CD4-positive, alpha-beta T cell treated with Interleukin-2 at 100 ng/mL for 4 hours (primary cell): ENCODE measurements at regions not wholly inside any gene's neighbourhood (a gene's known extent, or its start where the extent isn't known, plus 50 kb on each side); places are given as distances from the start of the nearest gene placed in this dataset.

Experiments
- DNase-seq: peaks from one replicate; pipeline ENCODE4 v3.0.0-alpha.2; 2020; ENCODE audit warnings: low spot score

DNA sequence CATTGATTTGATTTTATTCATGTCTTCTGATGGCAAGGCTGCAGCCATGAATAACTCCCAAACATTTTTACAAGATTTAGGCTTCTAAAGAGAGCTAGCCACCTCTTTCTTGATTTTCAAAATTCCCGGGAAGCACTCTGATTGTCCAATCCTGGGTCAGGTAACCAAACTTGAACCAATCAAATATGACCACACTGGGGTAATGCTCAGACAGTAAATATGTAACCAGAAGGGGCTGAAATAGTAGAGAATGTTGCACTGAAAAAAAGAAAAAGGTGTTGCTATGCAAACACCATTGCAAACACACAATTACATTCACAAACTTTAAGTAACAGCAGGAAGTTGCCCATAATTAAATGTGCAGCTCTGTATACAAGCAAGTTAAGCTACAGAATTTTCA is 112.9 kb upstream of the IQCM start:
- DNase-seq: no peak

- DNase-seq: no peak
Measured at GRCh38 chr4:149931431-149931830, 115.8 kb upstream of the IQCM start.

DNA sequence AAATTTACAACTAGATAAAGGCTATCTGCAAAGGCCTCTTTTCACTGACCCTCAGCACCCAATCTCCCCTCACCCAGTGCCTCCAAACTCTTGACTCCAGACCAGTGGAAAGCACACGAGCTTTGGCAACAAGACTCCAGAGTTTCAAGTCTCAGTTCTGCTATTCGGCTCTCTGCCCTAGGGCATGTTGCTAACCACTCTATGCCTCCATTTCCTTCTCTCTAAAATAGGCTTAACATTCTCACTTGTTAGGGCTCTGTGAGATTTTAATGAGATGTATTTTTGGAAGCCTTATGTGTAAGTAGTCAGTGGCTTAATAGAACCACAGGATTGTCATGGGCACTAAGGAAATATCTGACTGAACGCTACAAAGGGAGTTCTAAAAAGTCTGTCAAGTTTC is 116.5 kb upstream of the IQCM start:
- no peak for DNase-seq

- DNase-seq: no peak
Measured at GRCh38 chr4:149933120-149933519, 117.5 kb upstream of the IQCM start.

GRCh38 chr4:149933883-149934282 is 118.2 kb upstream of the IQCM start:
- no peak for DNase-seq

- no peak for DNase-seq
Measured at GRCh38 chr4:149949381-149949780, 128.9 kb upstream of the DCLK2 start.

DNA sequence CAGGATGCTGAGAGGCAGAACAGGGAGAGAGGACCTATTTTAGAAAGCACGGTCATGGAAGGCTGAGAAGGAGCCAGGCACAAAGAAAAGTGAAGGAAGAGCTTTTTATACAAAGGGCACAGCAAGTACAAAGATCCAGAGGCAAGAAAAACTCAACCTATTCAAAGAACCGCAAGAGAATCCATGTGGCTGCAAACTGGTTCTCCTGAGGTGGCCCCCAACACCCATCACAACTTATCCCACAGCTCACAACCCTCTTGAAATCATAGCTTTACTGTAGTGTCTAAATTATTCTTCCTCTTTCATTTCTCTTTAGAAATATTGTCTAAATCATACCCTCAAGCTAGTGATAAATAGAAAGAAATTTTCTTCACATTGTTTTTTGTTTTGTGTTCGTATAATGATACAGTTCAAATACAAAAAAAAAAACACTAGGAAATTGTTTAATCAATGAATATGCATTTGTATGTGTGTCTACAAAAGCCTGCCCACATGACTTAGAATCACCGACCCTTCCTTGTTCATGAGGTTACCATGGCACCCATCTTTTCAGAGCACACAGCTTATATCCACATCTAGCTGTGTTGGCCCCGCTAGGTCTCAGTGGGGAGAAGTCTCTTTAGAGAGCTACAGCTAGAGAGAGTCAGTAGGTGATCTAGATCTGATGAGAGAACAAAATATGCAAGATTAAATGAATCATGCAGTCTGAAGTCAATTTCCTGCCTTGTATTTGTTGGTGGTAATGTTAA is 126.9 kb upstream of the DCLK2 start:
- DNase-seq: no peak

- DNase-seq: no peak
Measured at GRCh38 chr4:149952101-149952500, 126.1 kb upstream of the DCLK2 start.

- no peak for DNase-seq
Measured at GRCh38 chr4:149952716-149953115, 125.5 kb upstream of the DCLK2 start.

DNA sequence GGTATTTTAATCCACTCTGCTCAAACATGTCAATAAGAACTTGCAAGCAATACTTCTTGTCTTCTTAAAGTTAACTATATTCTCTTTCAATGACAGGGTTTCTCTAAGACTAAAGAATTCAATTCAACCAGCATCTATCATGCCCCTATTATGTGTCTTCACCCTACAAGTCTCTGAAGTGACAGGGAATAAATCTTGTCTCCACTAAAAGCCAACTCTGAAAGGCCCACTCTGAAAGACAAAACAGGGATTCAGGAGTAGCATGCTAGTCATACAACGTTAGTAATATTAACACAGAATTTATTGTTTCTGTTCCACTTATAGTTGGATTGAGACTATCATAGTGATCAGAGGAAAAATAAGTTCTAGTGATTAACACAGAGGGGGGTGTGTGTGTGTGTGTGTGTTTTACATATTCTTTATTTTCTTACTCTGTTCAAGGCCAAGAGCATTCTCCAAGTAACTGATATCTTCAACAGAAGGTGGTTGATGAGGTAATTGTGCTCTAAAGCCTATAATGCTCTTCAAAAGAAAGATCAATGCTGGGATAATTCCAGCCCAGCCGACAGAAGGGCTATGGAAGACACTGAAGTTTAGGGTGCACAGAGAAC is 122.4 kb upstream of the DCLK2 start:
- DNase-seq: no peak

DNA sequence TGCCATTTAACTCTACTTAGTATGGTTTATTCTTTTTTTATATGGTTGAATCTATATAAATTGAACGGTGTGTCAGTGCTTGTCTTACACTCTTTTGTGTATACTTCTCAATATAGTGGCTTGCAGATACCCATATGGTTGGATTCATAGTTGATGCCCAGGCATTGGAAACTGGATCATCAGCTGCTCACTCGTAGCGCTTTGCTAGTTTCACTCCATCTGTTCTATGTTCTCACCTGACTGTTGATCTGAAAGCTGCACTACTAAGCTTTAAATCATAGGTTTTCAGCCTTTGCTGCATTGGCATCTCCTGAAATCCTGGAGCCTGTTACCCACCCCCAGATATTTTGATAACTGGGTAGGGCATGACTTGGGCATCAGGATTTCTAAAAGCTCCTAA is 121.6 kb upstream of the DCLK2 start:
- no peak for DNase-seq

GRCh38 chr4:149961876-149962597 is 116.2 kb upstream of the DCLK2 start:
- DNase-seq: no peak

GRCh38 chr4:149964001-149964796 is 114.0 kb upstream of the DCLK2 start:
- DNase-seq: no peak

- DNase-seq: no peak
Measured at GRCh38 chr4:149965206-149965605, 113.0 kb upstream of the DCLK2 start.

DNA sequence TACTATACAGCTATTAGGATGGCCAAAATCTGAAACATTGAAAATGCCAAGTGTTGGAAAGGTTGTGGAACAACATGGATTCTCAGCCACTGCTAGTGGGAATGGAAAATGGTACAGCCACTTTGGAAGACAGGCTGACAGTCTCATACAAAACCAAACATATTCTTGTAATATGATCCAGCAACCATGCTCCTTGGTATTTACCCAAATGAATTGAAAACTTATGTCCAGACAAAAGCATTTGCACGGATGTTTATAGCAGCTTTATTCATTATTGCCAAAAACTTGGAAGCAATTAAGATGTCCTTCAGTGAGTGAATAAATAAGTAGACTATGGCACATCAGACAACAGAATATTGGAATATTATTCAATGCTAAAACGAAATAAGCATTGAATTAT is 105.8 kb upstream of the DCLK2 start:
- DNase-seq: no peak

- DNase-seq: no peak
Measured at GRCh38 chr4:149973181-149973580, 105.1 kb upstream of the DCLK2 start.

DNA sequence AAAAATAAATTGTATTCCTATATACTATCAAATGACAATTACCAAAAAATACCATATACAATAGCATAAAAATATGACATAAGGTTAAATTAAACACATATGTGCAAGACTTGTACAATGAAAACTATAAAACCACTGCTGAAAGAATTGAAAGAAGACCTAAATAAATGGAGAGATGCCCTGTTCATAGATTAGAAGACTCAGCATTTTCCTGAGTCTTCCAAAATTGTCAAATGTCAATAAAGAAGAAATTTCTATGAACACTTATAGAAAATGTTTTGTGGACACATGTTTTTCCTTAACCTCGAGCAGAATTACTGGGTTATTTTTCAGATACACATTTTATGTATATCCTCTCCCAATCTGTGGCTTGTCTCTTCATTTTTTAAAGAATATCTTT is 103.1 kb upstream of the DCLK2 start:
- DNase-seq: no peak

- DNase-seq: no peak
Measured at GRCh38 chr4:149980121-149980682, 98.0 kb upstream of the DCLK2 start.

- DNase-seq: peak; percentile 55
Measured at GRCh38 chr4:149980941-149981340, 97.3 kb upstream of the DCLK2 start.

DNA sequence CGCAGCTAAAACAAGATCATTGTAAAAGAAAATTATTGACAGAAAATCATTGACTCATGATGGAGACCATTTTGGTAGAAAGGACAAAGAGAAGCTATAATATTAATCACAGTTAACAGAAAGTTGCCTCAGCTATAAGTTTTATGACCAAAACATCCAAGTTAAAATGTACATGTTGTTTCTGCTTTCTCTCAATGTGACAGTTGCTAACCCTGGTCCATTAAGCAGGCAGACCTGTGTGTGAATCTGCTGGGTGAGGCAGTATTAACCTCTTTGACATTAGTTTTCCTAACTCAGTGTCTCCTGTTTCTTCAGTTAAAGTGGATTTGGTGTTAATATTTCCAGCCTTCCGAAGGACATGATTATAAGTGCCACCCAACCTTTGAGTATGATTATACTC is 94.8 kb upstream of the DCLK2 start:
- no peak for DNase-seq

DNA sequence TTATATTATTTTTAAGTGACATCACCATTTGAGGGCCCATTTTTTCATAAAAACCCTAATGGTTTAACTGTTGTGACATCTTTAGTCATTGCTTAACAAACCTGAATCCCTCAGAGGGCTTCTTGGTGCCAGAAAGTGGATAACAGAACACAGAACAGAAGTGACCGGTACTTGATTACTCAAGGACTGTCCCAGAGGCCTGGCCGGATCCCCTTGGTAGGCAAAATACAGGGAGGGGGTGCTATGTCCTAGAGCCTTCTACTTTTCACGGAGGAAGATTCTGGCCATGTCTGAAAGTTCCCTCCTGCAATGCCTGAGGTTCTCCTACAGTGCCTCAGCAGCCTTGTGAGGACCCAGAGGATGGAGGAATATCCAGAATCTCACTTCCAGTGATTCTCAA is 94.3 kb upstream of the DCLK2 start:
- no peak for DNase-seq

- no peak for DNase-seq
Measured at GRCh38 chr4:149985981-149986380, 92.3 kb upstream of the DCLK2 start.
